HepG2 (cell line): ENCODE measurements at regions not wholly inside any gene's neighbourhood (a gene's known extent, or its start where the extent isn't known, plus 50 kb on each side); places are given as distances from the start of the nearest gene placed in this dataset.

Source experiments
- ATF4 ChIP-seq, 2 experiments: fragments of 450-650 bp in 1 of 2; sonication (generic) in 1 of 2; formaldehyde crosslinking; IDR thresholded peaks; 2 replicates each; pipeline versions ENCODE4 v1.5.0 to v1.8.0; 2020 to 2022; ENCODE audit warnings: mild to moderate bottlenecking in 1 of 2, missing genetic modification reagents in 1 of 2
- CHD4 ChIP-seq: fragments of 200-600 bp; sonication (generic); IDR thresholded peaks from 2 replicates; pipeline ENCODE4 v1.7.0; 2017; ENCODE audit warnings: mild to moderate bottlenecking, low read length, borderline replicate concordance
- CTCF ChIP-seq: sonication (generic); formaldehyde crosslinking; IDR thresholded peaks from 2 replicates; pipeline ENCODE4 v1.5.0; 2020; ENCODE audit warnings: mild to moderate bottlenecking, missing genetic modification reagents, moderate library complexity
- EP300 ChIP-seq, 3 experiments: sonication (generic) in 1 of 3; formaldehyde crosslinking in 1 of 3; IDR thresholded peaks; 2 replicates each; pipeline versions ENCODE4 v1.5.1 to v1.6.1; 2011 to 2020; ENCODE audit warnings: low read depth in 2 of 3, low read length in 2 of 3, borderline replicate concordance in 1 of 3, improper control_type of control experiment in 1 of 3, mild to moderate bottlenecking in 1 of 3, missing genetic modification reagents in 1 of 3, moderate library complexity in 1 of 3
- EZH2 ChIP-seq: conservative IDR thresholded peaks from 2 replicates; pipeline ENCODE4 v1.6.1; 2012; ENCODE audit warnings: mild to moderate bottlenecking, low read depth, low read length, moderate library complexity
- FOSL1 ChIP-seq: sonication (generic); formaldehyde crosslinking; IDR thresholded peaks from 2 replicates; pipeline ENCODE4 v1.9.0; 2021; ENCODE audit warnings: missing genetic modification reagents, borderline replicate concordance
- PBX3 ChIP-seq: sonication (generic); formaldehyde crosslinking; IDR thresholded peaks from 2 replicates; pipeline ENCODE4 v1.8.1; 2023; ENCODE audit warnings: missing genetic modification reagents, inconsistent platforms, borderline replicate concordance
- POLR2A ChIP-seq, 2 experiments: IDR thresholded peaks; 2 replicates each; pipeline ENCODE4 v1.6.1; 2011; ENCODE audit warnings: low read depth in 2 of 2, low read length in 2 of 2, mild to moderate bottlenecking in 1 of 2, moderate library complexity in 1 of 2; ENCODE audit not compliant: insufficient read depth in 1 of 2
- RFX5 ChIP-seq: IDR thresholded peaks from 2 replicates; pipeline ENCODE4 v1.6.1; 2011; ENCODE audit warnings: low read depth, low read length, improper control_type of control experiment

GRCh38 chr2:16821692-16822091 lies 156.1 kb upstream of the CYRIA start:
- no peak for TF ChIP-seq CTCF (CRISPR knock-in tag)
- TF ChIP-seq POLR2A (IDR thresholded peaks at IDR 0.05; ENCODE audit: insufficient read depth in 1 of 2, low read depth in 2 of 2, low read length in 2 of 2): no peak
- no peak for TF ChIP-seq EP300 (IDR thresholded peaks at IDR 0.05; ENCODE audit: low read depth in 2 of 2, low read length in 2 of 2)
- no peak for TF ChIP-seq EP300 (CRISPR knock-in tag; IDR thresholded peaks at IDR 0.05; ENCODE audit: borderline replicate concordance)
- no peak for TF ChIP-seq ATF4 (CRISPR knock-in tag; IDR thresholded peaks at IDR 0.05)
- TF ChIP-seq FOSL1 (CRISPR knock-in tag): no peak
- no peak for TF ChIP-seq PBX3 (CRISPR knock-in tag)
- TF ChIP-seq CHD4: no peak
- TF ChIP-seq EZH2: no peak
- no peak for TF ChIP-seq RFX5
